ENCODE measurements at regions not wholly inside any gene's neighbourhood (a gene's known extent, or its start where the extent isn't known, plus 50 kb on each side); places are given as distances from the start of the nearest gene placed in this dataset.

DNA sequence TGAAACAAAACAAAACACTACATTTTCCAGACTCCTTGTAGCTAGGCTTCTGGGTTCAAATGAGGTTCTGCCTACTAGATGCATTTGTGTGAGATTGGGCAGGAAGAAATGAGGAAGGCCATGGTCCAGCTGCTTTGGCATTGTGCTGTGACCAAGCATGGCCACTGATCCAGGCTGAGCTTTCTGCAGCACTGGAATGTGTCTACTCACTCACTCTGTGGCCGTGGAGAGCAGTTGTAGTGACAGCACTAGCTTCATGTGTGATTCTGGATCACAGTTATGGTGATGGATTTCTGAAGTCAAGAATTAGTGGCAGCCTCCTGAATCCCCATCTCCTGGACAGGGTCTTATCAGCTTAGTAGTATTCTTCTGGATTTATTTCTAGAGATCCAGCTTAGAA lies 358.9 kb downstream of the GPAT3 start:
- no peak for DNase-seq

GRCh38 chr4:83890816-83891215 lies 354.9 kb downstream of the GPAT3 start:
- DNase-seq = no peak

- no peak for DNase-seq
These were observed 354.3 kb downstream of the GPAT3 start for GRCh38 chr4:83890231-83890630.

GRCh38 chr4:83889802-83890201 lies 353.9 kb downstream of the GPAT3 start:
- no peak for DNase-seq

GRCh38 chr4:83885256-83886182 lies 349.6 kb downstream of the GPAT3 start:
- no peak for DNase-seq

DNA sequence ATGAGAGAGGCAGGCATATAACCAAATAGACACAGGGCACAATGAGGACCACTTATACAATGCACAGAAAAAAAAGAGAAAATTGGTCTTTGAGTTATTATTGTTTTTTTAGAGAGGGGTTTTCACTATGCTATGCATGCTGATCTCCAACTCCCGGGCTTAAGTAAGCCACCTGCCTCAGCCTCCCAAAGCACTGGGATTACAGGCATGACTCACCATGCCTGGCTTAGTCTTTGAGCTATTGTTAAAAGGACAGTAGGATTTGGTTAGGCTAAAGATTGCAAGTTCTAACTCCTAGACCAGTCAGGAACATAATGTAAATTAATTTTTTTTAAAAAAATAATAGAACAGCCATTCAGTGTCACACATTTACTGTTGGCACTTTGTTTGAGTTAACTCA lies 340.1 kb downstream of the GPAT3 start:
- no peak for DNase-seq

GRCh38 chr4:83875437-83875836 lies 339.5 kb downstream of the GPAT3 start:
- no peak for DNase-seq

DNA sequence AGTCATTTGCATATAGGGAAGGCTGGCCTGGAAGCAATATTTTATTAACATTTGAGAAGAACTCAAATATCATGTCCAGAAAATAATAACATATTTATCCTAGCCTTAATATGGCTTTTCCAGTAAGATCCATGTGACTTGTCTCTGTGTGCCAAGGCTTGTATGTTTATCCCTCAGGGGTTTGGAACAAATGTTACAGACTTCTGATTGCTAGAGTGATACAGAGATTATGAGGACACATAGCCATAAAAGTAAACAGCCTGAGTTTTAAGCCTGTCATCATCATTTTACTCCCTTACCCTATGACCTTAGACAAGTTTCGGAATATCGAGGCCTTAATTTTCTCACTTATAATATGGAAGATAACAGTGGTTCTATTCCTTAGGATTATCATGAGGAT lies 338.1 kb downstream of the GPAT3 start:
- no peak for DNase-seq

DNA sequence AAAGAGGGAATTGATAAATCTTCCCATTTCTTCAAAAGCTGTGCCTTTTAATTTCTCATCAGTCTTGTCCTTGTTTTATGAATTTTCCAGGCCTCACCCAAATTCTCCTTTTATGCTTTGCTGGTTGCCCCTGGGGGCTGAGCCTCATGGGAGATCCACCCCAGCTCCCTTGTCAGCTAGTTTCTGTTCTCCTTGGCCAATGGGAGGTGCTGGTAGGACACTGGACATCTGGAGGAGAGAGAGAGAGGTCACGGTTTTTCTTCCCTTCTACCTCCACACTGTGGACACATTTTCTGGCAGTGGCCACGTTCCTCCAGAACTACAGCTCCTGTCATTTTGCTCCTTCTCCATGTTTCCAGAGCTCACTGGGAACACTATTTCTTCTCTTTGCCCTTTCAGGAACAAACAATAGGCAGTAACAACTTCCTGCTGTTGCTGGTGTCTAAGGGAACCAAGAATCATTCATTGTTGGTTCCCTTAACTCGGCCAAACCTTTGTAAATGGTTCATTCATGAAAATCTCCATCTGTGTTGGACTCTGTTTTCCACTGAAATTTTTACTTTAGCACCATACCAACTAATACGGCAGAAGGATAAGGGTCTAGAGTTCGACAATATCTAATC lies 334.5 kb downstream of the GPAT3 start:
- no peak for DNase-seq

DNA sequence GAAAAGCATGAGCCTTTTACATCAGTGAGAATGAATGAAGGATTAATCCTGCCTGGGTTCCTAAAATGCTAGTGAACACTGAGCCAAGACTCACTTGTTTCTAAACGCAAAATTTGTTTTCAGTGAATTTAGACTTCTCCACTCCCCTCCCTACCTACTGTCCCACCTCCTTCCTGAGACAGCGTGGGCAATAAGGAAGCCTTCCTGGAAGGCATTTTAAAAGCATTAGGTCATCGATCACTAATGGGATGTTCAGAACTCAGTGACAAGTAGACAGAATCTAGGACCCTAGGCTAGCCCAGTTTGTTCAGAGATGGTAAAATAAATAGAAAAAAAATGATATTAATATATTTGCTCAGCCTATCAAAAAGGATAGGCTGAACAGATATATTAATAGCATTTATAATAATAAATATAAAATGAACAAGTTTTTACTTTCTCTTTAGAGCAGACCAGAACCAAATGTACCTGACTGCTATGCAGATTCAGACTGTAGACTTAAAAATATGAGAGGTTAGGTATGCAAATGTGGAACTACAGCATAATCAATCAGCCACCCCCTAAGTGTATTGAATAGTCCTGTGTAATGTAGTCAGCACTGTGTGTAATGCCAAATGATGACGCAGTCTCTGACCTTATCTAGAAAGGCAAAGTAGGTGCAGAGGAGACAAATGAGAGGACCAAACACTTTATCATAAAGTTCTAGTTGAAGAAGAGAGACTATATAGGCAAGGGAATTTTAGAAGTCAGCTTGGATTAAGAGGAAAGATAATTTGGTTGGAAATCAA lies 331.1 kb downstream of the GPAT3 start:
- DNase-seq = no peak

DNA sequence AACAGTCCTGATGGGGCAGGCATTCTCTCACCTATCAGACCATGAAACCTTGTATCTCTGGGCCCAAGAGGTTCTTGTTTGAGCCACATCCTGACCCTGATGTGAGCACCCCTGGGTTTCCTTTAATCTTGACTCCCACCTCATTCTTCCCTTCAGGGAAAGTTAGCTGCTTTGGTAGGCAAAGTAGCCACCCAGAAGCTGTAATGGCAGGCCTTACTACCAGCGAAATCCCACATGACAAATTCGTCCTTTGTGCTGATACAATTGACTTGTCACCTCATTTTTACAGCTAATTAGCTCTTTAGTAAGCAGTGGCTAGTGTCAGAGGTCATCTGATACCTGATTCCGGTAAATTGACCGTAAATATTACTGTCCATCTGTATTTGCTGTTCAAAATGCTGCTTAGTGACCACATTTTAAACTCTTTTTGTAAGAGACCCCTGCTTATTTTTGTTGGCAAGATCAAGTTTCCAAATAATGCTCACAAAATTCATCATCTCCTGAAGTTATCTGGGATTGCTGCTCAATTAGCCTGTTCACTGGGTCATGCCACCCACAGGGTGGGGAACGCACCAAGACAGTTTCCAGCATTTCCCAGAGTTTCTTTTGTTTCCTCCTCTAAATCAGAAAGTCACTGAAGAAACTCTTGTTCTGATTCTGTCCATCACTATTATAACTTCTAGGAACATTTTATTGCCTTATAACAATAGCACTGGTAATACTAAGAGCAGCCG lies 329.7 kb downstream of the GPAT3 start:
- no peak for DNase-seq

DNA sequence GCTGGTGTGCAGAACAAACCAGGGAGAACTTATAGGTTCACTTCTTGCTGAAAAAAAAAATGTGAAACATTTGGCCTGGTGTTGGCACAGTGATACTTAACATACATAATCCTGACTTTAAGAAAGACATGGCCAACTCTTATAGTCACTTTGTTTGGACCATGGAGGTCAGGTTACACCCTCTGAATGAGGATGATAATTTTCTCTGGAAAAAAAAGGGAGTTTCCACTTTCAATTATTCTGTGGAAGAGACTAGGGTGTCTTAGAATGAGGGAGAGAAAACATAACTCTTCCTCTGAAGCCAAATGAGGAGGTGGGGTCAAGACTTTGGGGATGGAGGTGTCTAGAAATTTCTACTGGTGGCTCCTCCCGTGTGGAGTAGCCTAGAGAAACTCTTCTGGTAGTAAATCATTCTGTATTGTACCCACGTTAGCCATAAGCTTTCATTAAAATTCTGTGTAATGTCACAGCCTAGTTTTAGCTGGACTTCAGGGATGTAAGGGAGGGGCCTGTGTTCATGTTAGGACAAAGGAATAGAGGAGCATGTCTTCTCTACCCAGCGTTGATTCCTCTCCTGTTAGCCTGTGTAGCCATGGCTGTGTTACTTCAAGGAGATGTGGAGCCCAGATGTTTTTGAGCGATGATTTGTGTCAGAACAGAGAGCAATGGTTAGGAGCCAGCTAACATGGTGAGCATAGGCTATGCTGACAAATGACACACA lies 328.3 kb downstream of the GPAT3 start:
- no peak for DNase-seq

DNA sequence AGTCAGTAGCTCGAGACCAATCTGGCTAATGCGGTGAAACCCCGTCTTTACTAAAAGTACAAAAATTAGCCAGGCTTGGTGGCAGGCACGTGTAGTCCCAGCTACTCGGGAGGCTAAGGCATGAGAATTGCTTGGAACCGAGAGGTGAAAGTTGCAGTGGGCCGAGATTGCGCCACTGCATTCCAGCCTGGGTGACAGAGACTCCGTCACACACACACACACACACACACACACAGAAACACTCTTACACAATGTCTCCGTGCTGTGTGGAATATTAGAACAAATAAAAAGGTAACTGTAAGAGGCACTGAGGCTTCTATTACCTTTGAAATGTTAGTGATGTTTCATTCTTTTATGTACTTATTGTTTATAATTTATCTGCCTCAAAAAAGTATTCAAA lies 326.6 kb downstream of the GPAT3 start:
- no peak for DNase-seq

DNA sequence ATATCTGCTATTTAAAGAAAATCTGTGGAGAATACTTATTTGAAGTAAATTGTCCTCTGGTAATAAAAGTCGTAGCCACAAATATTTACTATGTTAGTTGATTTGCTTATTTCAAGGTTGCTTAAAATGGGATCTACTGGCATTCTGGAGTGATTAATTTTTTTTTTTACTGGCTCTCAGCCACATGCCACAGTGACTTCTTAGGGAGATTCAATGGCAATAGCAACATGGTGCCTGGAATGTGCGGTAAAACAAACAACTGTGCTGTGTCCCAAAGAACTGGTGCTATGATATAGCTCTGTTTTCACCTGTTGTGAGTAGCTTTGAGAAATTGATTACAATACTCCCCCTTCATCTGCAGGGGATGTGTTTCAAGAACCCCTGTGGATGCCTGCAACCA lies 324.3 kb downstream of the GPAT3 start:
- DNase-seq = no peak

- DNase-seq = no peak
These were observed 322.2 kb downstream of the GPAT3 start for GRCh38 chr4:83858131-83858530.

DNA sequence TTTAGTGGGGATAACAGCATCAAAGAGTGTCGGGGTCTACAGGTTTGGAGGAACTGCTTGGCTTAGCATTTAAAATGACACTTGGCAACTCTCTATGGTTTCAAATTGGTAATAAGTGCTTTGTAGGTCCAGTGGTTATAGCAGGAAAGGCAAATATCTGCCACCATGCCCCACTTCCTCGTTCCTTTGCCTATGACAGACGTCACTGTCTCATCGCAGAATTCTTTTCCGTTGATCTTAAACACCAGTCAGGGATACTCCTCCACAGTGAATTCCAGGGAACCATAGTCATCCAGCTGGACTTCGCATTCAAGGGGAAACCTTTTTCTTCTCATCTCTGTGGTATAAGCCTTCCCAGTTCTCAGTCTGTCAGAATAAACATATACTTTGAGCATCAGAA lies 319.1 kb downstream of the GPAT3 start:
- DNase-seq = no peak

DNA sequence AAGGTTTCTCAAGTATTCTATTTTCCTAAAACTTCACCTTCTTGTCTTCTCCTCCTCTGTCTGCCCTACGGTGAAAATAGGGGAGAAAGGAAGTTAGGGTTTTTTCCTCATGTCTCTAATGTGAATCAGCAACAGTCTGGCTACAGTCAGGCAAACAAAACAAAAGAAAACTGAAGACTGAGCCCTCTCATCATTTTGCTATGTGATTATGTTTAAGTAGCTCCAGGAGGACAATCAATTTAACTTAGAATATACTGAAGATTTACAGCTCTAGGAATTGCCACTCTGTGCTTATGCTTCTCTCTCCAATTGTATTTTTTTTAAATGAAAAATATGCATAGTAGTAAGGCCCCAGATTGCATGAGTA lies 316.2 kb downstream of the GPAT3 start:
- no peak for DNase-seq

GRCh38 chr4:83851261-83852084 lies 315.6 kb downstream of the GPAT3 start:
- no peak for DNase-seq

DNA sequence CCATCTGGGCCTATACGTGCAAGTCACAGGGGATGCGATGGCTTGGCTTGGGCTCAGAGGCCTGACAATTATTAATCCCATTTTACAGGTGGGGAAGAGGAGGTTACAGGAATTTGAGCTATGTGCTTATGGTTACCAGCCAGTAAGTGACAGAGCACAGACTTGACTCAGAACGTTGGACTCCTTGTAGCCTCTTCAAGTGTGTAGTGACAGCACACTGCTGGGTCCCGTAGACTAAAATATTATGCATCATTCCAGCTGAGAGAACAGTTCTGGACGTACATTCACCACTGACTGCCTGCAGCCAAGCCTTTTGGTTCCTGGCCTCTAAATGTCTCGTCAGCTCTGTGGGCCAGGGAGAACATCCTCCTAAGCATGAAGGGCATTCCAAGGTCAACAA lies 314.5 kb downstream of the GPAT3 start:
- DNase-seq = no peak

DNA sequence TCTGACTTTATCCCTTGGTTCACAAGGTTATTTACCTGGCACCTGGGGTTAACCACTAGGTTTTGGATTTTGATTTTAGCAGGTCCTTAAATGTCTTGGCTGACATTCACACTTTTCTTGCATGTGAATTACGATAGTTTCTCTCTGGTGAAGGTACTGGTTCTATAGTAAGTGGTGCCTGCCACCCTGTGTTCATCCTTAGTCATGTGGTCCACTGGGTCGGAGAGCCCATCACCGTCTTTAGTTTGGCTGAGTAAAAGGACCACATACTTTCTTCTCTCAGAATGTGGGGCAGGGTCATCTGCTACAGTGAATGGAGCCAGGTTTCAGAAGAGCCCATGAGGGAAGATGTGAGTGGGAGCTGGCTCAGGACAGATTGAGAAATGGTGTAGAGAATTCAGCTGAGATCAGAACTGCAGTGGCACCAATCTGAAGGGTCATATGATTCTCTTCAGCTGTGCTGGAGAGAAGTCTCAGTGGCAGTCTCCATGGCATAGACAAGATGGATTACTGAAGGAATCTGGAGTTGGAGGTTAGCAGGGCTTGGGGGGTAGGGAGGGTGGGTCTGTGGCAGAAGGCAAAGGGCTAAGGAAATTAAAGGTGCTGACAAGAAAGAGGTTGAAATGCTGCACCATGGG lies 310.4 kb downstream of the GPAT3 start:
- DNase-seq = no peak

DNA sequence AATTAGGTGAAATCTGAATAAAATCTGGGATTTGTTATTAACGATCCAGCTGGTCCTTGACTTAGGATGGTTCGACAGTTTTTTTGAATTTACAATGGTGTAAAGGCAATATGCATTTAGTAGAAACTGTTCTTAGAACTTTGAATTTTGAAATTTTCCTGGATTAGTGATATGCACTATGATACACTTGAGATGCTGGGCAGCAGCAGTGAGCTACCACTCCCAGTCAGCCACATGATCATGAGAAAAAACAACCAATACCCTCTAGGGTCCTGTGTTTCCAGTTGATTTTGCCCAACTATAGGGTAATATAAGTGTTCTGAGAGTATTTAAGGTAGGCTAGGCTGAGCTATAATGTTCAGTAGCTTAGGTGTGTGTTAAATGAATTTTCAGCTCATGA lies 303.7 kb downstream of the GPAT3 start:
- no peak for DNase-seq
